Cardiac septum (tissue), 1 donor: ENCODE measurements at regions not wholly inside any gene's neighbourhood (a gene's known extent, or its start where the extent isn't known, plus 50 kb on each side); places are given as distances from the start of the nearest gene placed in this dataset.

Experiments used
- DNase-seq: peaks from one replicate; pipeline ENCODE4 v3.0.0-alpha.2; 2020; ENCODE audit warnings: low spot score
- intact Hi-C: fragments of 100-400 bp; cut with DNase I; formaldehyde crosslinking; loops from one replicate; pipeline ENCODE4 v1.14.0; 2022
- donor health status: DM: no; HTN: no; CAD: no.

- intact Hi-C loops, result no loop called here
- no peak for DNase-seq
Measured at GRCh38 chr4:121229993-121230392, 65.9 kb upstream of the TNIP3 start.

DNA sequence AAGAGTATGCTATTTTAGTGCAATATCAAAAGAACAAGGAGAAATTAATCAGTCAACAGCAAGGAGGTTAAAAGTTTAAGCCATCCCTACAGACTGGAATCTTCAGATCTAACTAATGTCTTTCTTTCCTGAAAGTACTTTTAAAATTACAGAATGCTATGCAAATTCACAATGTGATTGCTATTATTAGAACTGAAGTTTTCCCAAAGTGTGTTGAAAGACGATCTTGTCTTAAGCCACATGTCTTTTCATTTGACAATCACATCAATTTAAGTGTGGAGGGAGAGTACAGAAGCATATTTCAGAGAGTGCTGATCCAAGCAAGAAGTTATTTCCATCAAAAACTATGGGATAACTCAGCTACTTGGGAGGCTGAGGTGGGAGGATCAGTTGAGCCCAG is 64.7 kb upstream of the TNIP3 start:
- intact Hi-C loops, result no loop called here
- no peak for DNase-seq

DNA sequence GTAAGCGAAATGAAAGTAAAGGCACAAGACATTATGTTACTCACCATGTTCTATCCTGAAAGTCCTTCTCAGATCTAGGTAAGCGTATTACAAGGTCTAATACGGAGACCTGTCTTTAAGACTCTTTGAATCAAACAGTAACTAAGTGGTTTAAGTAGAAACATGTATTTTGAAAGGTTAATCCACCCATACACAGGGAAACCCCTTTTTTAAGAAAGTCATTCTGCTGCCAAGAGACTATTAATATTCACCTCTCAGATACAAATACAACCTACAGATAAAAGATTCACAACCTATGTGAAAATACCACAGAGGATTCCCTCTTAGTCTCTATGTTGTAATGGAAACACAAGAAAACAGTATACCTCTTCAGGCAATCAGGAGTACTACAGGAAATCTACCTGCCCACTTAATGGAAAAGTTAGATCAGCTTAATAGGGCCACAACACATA is 63.2 kb upstream of the TNIP3 start:
- no peak for DNase-seq
- intact Hi-C loops, result no loop called here

- intact Hi-C loops, result no loop called here
- DNase-seq, result no peak
Measured at GRCh38 chr4:121226362-121226761, 62.2 kb upstream of the TNIP3 start.

GRCh38 chr4:121221608-121222007 is 57.5 kb upstream of the TNIP3 start:
- no peak for DNase-seq
- intact Hi-C loops, result no loop called here

- intact Hi-C loops, result no loop called here
- no peak for DNase-seq
Measured at GRCh38 chr4:121221201-121221600, 57.1 kb upstream of the TNIP3 start.

DNA sequence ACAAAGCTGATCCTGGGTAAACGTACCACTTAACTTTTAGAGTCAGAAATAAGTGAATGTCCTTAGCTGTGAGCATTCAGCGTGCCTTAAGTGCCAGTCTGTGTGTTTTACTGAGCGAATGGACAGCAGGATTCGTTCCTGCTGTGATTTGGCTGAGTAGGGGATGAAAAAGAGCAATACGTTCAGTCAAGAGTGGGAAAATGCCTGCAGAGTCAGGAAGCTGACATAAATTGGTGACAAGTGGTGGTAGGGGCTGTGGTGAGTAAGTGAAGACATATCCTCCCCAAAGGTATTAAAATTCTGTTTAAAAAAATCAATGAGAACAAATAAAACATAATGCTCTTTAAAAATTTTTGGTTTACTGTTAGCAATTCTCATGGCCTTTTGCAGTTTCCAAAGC is 56.6 kb upstream of the TNIP3 start:
- intact Hi-C loops, result no loop called here
- DNase-seq, result no peak

DNA sequence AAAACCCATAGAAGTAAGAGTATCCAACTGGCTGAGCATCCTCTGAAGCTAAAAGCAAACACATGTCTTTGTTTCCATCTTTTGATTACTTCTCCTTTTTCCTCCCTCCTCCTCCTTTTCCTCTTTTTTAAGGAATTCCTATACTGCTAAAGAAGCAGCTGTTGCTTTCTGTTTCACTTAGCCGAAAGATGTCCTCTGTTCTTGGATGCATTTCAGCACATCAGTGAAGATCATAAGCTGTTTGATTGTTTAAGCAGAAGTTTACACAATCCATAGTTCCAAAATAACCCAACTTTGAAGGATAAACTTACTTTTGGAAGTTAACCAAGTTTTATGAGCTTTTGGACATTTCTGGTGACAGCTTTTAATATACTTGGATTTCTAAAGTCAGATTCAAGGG is 55.1 kb upstream of the TNIP3 start:
- DNase-seq, result no peak
- intact Hi-C loops, result no loop called here

GRCh38 chr4:121217351-121217750 is 53.2 kb upstream of the TNIP3 start:
- intact Hi-C loops, result no loop called here

DNA sequence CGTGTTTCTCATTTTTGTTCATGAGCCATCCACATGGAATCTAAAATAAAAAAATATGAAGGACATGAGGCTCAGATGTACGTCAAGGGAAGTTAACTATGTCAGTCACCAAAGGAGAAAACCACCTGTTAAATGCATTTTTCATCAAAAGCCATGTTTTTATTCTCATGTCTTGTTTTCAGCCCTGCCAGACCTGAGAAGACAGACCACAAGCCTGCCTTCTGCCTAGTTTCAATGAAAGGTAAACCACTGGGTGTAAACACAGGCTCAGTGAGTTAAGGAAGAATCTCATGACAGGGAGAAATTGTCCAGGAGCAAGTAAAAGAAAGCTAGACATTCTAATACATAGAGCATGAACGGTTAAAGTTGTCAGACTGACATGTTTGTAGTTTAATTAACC is 52.3 kb upstream of the TNIP3 start:
- intact Hi-C loops, result no loop called here
- DNase-seq, result no peak

More at GRCh38 chr4:121217351-121217750, 53.2 kb upstream of the TNIP3 start:
- DNase-seq, result no peak

GRCh38 chr4:121213940-121214339 is 49.8 kb upstream of the TNIP3 start:
- no peak for DNase-seq
- intact Hi-C loops, result no loop called here
